GM21723 (cell line): ENCODE measurements at regions not wholly inside any gene's neighbourhood (a gene's known extent, or its start where the extent isn't known, plus 50 kb on each side); places are given as distances from the start of the nearest gene placed in this dataset.

Source experiments
- ATAC-seq: cut with Tn5 transposase; IDR thresholded peaks from one replicate; pipeline ENCODE4 v1.9.1; 2021; ENCODE audit warnings: mild to moderate bottlenecking, moderate library complexity; ENCODE audit not compliant: unreplicated experiment

DNA sequence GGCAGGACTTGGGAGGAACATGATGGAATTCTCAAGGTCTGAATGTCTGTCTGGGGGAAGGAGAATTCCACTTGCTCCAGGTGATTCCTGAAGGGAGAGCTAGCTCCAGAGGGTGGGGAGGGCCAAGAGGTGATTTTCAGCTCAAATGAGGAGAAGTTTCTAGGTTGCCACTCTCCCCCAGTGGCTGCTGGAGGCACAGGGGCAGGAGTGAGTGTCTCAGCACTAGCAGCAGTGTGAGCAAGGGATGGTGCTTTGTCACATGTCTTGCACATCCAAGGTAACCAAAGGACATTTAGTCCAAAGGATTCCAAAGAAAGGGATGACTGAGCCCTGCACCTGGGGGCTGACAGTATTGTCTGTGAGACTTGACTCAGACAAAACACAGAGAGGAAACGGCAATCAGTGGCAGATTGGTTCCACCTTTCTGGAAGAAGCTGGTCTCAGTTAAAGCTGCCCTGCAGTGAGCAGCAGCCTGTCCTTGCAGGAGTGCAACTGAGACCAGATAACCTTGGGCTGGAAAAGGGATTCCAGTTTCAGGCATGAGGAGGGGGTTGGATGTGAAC, 51.2 kb upstream of the PCBD1 start:
- ATAC-seq: no peak

DNA sequence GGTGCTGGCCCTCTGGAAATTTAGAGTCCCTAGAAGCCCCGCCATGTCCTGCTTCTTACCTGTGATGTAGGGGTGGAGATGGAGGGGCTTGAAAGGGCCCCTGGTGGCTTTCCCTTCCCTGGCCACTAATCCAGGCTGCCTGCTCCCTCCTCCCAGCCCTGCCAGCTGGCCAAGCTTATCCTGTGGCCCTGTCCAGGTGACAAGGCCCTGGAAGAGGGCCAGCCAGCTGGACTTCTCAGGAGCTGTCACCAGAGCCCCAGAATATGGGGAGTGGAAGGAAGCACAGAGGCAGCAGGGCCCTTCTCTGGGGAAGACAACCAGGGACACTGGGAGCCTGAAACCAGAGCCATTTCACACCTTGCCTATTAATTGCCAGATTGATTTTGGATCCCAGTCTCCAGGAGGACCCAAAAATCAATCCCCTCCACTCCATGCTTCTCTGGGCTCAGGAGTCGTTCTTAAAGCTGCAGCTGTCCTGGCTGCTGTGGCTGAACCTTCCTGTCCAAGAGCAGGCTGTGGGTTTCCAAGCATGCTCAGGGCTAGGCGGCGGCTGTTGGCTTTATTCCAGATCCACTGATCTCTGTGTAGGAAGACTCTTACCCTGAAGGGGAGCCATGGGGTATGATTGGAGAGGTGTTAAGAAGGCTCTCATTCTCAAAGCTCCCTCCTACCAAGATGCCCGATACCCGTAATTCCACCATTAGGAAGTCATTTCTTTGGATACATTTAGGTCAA, 52.6 kb upstream of the PCBD1 start:
- ATAC-seq: no peak

DNA sequence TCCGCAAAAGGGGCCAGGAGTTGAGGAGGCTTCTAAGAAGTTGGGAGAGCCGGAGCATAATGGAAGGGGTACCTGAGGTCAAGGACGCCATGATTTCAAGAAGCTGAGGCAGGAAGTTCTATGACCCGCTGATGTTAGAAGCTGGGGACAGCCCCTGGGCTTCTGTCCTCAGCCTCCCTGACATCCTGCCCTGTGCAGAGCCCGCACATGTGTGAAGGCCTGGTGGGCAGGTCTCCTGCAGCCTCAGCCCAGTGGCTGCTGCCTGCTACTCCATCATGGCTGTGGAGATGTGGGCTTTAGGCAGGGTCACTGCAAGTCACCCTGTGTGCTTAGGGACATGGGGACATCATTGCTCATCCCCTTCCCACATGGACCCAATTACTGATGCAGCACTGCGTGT, 53.8 kb upstream of the PCBD1 start:
- no peak for ATAC-seq

DNA sequence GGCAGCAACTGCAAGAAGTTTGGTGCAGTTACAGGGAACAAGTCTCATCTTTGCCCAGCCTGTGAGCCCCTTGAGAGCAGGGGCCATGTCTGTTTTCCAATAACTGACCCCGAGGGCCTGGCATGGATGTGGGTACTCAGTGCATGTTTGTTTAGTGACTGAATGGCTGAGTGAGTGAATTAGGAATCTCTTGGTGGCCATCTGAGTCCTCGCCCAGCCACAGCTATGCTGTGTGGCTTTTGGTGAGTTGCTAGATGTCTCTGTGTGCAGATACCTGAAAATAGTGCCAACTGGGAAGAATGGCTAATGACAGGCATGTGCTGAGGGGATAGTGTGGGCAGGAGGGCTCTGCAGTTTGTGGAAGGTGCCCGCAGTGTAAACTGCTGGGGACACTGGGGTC, 54.4 kb upstream of the PCBD1 start:
- ATAC-seq: no peak

DNA sequence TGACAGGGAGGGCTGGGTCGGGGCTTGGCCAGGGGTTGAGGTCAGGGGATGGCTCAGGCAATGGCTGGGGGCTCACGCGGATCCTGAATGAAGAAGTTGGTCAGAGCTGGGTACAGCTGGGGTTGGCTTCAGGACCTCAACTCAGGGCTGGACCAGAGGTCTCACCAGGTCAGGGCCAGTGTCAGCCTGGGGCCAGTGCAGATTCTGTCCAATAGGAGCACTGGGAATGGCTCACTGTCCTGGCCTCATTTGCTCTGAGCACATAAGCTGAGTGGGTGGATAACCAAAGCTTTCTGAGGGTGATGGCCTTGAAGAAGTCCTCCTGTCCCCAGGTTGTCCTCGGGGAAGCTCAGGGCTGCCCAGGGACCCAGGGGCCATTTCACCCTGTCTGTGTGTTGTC, 54.9 kb upstream of the PCBD1 start:
- no peak for ATAC-seq

DNA sequence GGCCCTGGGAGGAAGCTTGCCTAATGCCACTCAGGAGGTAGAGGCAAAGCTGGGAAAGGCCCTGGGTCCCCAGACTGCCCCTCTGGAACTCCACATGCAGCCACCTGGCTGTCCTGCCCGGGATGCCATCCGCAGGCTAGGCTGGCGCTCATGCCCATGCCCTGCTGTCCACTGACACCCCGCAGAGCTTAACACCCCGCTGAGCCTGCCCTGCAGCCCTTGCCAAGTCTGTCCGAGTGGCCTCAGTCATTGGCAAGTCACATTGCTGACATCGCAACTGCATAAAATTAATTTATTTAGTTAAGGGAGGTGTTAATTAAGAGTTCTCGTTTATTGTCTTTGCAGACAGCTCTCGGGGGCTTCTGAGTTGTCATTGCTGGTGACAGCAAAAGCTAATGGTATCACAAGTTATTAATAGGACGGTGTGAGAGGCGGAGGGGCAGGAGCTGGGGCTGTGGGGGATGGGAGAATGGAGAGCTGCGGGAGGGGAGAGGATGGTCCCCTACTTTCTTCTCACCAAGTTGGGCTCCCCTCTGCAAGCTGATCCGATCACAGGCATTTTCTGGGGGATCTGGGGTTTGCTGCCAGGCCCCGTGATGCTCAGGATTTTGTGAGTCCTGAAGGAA, 55.6 kb upstream of the PCBD1 start:
- no peak for ATAC-seq

DNA sequence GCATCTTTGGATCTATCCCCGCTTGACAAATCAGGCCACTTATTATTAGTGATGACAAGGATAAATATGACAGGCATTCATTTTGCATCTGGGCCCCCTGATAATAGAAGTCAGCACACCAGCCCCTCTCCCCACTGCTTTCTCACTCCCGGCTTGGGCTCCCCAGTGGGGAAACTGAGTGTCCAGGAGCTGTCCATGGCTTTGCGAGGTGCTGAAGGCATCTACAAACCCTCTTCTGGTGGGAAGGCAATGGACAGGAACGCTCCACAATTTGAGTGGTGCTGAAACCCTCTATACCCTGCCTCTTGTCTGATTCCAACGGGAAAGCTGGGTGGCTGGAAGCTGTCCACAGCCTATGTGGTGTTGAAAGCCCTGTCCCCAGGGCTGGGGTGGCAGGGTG, 61.7 kb upstream of the PCBD1 start:
- no peak for ATAC-seq

DNA sequence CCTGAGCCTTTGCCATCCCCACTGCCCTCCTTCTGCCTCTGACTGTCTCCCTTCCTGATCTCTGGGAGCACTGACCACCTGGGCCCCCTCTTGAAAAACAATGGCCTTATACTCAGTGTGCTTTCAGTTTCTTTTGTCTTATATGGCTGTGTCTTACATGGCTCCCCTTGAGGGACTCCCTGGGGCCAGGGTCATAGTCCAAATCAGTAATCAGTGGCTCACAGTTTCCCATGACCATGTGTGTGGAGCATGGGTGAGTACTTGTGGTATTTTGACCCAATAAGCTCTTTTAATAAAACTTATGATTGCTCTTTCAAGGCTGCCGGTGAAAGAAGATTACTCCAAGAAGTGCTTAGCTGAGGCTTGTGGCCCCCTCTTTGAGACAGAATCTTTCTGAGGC, 62.4 kb upstream of the PCBD1 start:
- no peak for ATAC-seq

DNA sequence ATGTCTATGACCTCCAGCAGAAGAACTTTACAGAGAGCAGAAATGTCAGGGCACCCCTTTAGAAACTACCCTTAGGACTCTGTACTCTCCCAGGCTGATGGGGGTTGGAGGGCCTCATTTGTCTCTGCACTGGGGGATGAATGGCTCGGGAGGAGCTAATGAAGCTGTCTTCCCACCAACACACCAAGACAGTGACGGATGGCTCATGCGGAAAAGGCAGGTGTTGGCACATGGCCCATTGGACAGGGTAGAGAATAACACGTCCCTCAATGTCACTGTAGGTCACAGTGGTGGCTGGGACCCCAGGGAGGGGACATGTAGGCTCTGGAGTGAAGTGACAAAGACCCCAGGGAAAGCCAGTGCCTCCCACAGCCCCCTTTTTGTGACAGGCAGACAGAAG, 64.0 kb upstream of the PCBD1 start:
- no peak for ATAC-seq

DNA sequence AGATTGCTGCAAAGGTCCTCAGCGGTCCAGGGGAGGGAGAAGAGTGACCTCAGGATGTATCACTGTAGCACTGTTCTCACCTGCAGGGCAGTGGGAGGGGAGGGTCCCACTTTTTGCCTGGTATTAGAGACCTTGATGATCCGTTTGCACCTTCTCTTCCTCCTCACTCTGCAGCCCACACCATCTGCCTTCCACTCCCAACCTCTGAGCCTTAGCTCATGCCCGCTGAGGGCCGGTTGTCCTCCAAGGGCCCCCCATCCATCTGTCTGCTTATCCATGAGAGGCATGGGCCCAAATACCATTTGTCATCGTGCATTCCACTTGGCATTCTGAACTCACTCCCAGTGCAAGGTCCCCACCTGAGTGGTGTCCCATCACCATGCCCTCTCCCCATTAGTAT, 64.6 kb upstream of the PCBD1 start:
- ATAC-seq: no peak

DNA sequence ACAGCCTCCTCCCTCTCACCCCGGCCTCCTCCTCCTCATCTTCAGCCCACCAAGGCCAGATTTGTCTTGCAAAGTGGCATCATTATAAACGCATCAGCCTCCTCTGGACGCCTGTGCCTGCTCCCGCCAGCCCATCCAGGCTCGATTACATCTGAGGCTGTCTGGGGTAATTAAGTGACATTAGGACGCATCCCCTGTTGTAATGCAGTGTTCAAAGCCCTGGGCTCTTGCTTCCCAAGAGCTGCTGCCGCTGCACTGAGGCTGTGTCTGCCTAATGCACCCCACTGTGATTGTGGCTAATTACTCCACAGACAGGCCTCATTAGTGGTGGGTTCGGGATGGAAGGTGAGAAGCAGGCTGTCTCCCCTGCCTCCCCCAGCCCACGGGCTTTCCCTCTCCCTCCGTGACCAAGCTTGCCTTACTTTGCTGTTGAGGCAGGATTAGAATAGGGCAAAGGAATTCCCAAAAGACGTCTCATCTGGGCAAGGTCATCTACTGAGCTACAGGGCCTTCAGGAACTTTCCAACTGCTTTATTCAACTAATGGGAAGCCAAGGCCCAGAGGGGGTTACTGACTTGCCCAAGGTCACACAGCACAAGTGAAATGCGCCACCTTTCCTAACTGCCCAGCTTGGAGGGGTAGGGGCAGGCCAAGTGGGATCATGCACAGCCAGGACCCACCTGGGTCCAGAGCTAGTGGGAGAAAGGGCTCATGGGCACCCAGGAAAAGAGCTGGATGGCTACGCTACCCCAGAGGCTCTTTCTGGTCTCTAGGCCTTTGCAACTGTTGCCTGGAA, 66.2 kb upstream of the PCBD1 start:
- ATAC-seq: no peak

DNA sequence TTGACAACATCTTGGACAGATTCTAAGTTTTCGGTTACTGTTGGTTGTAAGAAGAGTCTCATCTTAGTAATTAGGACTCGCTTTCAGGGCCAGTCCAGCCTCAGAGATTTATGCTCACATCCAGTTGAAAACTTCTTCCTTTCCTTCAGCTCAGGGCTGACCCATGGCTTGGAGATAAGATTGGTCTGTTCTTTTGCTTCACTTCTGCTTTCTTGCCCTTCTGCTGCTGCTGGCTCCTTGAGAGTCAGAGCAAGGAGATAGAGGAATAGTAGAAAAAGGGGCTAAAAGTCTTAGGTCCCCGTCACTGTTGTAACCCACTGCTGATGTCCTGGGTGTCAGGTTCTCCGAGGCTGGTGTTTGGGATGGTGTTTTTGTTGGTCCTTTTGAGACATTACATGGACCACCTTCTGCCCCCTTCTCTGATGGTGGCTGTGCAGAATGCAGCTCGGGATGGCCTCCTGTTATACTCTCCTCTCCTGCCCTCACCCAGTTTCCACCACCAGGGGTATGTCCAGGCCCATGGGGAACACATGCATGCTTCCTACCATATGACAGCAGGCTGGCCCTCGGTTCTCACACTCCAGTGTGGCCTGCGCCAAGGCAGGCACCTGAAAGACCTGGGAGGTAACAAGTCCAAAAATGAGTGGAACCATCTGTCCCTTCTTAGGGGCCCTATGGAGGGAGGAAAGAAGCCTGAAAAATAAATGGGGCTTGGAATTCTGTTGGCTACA, 67.8 kb upstream of the PCBD1 start:
- no peak for ATAC-seq

DNA sequence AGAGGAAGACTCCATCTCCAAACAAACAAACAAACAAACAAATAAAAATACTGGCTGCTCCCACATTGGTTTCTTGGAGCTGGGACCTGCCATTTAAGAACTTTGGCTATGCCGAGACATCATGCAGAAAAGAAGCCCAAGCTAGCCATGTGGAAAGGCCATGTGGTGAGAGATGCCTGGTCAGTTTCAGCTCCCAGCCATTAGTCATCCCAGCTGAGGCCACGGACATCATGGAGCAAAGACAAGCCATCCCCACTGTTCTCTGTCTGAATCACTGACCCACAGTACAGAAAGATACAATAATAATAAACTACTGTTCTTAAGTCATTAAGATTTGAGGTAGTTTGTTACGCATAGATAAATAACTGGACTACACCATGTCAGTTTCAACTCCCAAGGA, 70.0 kb upstream of the PCBD1 start:
- ATAC-seq: no peak

DNA sequence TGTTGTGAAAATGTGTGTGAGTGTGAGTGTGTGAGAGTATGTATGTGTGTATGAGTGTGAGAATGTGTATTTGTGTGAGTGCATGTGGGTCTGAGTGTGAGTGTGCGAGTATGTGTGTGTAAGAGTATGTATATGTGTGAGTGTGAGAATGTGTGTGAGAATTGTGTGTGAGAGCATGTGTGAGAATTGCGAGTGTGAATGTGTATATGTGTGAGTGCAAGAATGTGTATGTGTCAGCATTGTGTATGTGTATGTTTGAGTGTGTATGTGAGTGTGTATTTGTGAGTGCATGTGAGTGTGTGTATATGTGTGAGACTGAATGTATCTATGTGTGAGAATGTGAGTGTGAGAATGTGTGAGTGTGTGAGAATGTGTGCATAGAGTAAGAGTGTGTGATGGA, 72.0 kb upstream of the PCBD1 start:
- ATAC-seq: no peak

DNA sequence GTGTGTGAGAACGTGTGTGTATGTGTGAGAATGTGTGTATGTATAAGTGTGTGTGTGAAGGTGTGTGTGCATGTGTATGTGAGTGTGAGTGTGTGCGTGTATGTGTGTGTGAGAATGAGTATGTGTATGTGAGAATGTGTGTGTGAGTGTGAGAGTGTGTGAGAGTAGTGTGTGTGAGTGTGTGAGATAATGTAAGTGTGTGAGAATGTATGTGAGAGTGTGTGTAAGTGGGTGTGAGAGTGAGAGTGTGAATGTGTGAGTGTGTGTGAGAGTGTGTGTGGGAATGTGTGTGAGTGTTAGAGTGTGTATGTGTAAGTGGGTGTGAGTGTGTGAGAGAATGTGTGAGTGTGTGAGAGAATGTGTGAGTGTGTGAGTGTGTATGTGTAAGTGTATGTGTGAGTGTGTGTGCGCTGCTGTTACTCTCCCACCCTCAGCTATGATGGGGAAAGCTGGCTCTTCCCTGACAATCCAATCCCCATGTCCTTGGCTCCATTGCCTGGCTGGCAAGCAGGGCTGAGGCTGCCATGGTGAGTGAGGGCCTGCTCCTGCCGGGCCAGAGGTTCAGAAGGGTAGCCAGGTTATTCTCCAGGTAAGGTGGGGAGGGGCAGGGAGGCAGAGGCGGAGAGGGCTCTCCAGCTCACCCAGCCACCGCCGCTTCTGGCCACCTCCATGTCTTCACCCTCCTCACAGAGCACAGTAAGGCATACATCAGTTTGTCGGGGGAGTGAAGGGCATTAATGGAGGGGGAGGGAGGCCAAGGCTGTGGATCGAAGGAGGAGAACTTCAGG, 72.6 kb upstream of the PCBD1 start:
- no peak for ATAC-seq

DNA sequence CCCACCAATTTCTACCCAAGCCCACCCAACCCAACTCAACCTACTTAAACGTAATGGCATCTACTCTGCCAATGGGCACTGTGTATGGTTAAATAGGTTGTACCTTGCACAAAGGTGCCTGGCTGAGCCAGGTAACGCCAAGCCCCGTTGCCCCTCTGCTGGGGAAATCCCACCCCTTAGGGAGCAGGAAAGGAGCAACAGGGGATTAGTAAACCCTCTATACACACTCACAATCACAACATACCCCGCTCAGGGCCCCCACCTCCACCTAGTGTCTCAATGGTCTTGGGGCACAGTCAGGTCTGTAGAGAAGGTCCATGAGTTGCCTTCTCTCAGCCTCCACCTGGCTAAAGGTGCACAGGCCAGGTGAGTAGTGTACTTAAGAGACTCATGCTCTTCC, 74.3 kb upstream of the PCBD1 start:
- ATAC-seq: no peak

DNA sequence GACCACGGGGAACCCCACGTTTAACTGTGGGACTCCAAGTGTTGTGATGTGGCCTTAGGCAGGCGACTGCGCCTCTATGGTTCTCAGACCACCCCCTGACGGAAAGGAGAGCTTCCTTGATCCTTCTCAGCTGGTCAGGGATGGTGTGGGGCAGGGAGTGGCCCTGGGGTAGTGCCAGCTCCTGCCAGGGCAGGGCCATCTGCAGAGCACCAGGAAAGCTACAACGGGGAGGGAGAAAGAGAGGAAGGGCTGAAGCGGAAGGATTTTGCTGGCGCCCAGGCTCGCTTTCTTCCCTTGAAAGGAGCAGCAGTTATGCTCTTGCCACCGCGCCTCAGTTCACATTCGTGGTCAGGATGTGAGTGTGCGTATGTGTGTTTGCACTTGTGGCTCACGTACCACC, 74.9 kb upstream of the PCBD1 start:
- ATAC-seq: no peak

DNA sequence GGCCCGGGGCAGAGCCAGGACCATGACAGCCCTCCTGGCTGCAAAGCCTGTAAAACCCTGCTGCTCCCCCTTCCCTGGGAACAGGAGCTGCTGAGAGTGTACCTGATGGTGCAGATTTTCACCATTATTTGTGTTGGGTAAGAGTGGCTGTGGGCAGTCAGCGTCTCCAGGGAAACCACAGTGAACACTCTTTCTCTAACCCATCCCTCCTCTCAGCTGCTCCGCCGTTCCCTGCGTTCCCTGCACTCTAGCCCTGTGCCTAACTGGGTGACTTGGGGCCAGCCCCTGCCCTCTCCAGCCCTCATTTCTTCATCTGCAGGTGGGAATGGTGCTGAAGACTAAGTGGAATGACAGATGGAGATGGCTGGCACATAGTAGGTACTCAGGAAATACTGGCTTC, 75.9 kb upstream of the PCBD1 start:
- ATAC-seq: no peak

DNA sequence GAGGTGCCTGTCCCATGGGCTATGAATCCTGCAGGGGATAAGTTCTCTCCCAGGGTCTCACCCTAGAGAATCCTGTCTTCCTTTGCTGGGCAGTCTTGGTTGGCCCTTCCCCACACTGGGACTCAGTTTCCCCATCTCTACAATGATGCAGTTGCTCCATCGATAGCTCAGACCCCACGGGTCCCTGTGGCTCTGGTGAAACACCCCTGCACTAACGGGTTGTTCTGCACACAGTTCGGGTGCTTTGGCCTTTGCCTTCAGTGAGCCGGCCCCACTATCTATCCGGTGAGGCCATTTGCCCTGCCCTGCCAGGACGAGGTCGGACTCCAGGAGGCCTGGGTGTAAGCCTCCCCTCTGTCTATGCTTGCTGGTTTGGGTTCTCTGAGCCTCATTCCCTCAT, 76.5 kb upstream of the PCBD1 start:
- no peak for ATAC-seq

DNA sequence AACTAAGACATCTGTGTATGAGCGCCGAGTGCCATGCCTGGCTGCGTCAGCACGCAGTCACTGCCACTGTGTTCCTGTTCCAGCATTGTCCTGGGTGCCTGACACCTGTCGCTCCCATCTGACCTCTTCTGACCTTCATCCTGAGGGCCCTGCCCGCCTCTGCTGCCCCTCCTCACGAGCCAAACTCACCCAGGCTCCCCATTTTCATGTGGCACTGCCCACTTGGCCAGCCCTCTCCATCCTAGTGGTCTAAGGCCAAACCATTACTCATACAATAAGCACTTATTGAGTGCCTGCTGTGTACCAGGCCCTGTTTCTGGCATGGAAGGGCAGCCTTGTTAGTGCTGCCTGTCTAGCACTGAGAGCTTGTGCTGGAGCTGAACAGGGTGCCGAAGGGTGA, 77.2 kb upstream of the PCBD1 start:
- no peak for ATAC-seq
